GM18858 (cell line): ENCODE measurements at regions not wholly inside any gene's neighbourhood (a gene's known extent, or its start where the extent isn't known, plus 50 kb on each side); places are given as distances from the start of the nearest gene placed in this dataset.
"Not testable (repeated sequence)": the region's sequence is repeated elsewhere in the genome, so short reads cannot be mapped to it uniquely, and the experiment has no call there.

Experiments used
- ATAC-seq: cut with Tn5 transposase; IDR thresholded peaks from one replicate; pipeline ENCODE4 v1.9.1; 2021; ENCODE audit not compliant: unreplicated experiment

- ATAC-seq = no peak
Observed at GRCh38 chr18:30639361-30639760, 403.2 kb downstream of the DSC3 start.

- ATAC-seq = no peak
Observed at GRCh38 chr18:30634249-30634648, 408.3 kb downstream of the DSC3 start.

GRCh38 chr18:30632071-30632698 lies 410.4 kb downstream of the DSC3 start:
- ATAC-seq = no peak

GRCh38 chr18:30625961-30626360 lies 416.6 kb downstream of the DSC3 start:
- no peak for ATAC-seq

GRCh38 chr18:30623401-30624065 lies 419.0 kb downstream of the DSC3 start:
- ATAC-seq = no peak

- no peak for ATAC-seq
Observed at GRCh38 chr18:30622635-30623034, 419.9 kb downstream of the DSC3 start.

GRCh38 chr18:30622104-30622503 lies 420.4 kb downstream of the DSC3 start:
- ATAC-seq = no peak

- no peak for ATAC-seq
Observed at GRCh38 chr18:30618567-30618966, 424.0 kb downstream of the DSC3 start.

GRCh38 chr18:30616414-30616813 lies 426.1 kb downstream of the DSC3 start:
- no peak for ATAC-seq

- no peak for ATAC-seq
Observed at GRCh38 chr18:30613467-30613801, 429.1 kb downstream of the DSC3 start.

- no peak for ATAC-seq
Observed at GRCh38 chr18:30601541-30601940, 441.0 kb downstream of the DSC3 start.

GRCh38 chr18:30597202-30597601 lies 445.3 kb downstream of the DSC3 start:
- no peak for ATAC-seq

GRCh38 chr18:30596635-30597034 lies 445.9 kb downstream of the DSC3 start:
- ATAC-seq = no peak

- ATAC-seq = no peak
Observed at GRCh38 chr18:30595942-30596341, 446.6 kb downstream of the DSC3 start.

- not testable (repeated sequence) for ATAC-seq
Observed at GRCh38 chr18:30594911-30595310, 447.6 kb downstream of the DSC3 start.

- ATAC-seq = no peak
Observed at GRCh38 chr18:30591462-30591861, 451.1 kb downstream of the DSC3 start.

- no peak for ATAC-seq
Observed at GRCh38 chr18:30588673-30589164, 453.8 kb downstream of the DSC3 start.

GRCh38 chr18:30583768-30584167 lies 458.8 kb downstream of the DSC3 start:
- no peak for ATAC-seq

GRCh38 chr18:30582078-30582477 lies 460.5 kb downstream of the DSC3 start:
- ATAC-seq = no peak

GRCh38 chr18:30578707-30579106 lies 463.8 kb downstream of the DSC3 start:
- ATAC-seq = no peak

- ATAC-seq = no peak
Observed at GRCh38 chr18:30572214-30572613, 470.3 kb downstream of the DSC3 start.

GRCh38 chr18:30568333-30568732 lies 474.2 kb downstream of the DSC3 start:
- ATAC-seq = no peak

GRCh38 chr18:30566877-30567276 lies 475.7 kb downstream of the DSC3 start:
- no peak for ATAC-seq
